NCI-H128 (cell line): ENCODE measurements at regions not wholly inside any gene's neighbourhood (a gene's known extent, or its start where the extent isn't known, plus 50 kb on each side); places are given as distances from the start of the nearest gene placed in this dataset.
"Not testable (repeated sequence)": the region's sequence is repeated elsewhere in the genome, so short reads cannot be mapped to it uniquely, and the experiment has no call there.

Experiments
- DNase-seq: peaks from one replicate; lab custom pipeline; 2025; ENCODE audit not compliant: unreplicated experiment; lab: John Stamatoyannopoulos, UW

DNA sequence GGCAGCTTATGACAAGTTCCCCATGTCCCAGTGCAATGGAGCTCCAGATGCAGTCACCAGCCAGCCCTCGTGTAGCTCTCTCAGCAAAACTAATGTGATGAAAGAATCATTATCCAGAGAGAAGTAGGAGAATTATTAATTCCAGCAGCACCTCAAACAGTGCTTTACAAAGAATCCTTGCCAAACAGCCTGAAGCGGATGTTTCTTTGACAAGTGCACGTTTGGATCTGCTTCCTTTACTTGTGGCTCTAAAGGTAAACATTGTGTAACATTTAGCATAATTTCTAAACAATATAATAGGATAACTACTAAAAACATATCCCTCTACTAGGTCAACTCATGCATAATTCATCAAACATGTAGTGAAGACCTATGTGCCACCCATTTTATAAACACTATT is 197.0 kb downstream of the FAM181B start:
- DNase-seq: no peak

- DNase-seq: no peak
Observed at GRCh38 chr11:82533628-82534327, 199.9 kb downstream of the FAM181B start.

GRCh38 chr11:82529936-82530335 is 203.7 kb downstream of the FAM181B start:
- DNase-seq: no peak

- DNase-seq: no peak
Observed at GRCh38 chr11:82527081-82527584, 206.5 kb downstream of the FAM181B start.

DNA sequence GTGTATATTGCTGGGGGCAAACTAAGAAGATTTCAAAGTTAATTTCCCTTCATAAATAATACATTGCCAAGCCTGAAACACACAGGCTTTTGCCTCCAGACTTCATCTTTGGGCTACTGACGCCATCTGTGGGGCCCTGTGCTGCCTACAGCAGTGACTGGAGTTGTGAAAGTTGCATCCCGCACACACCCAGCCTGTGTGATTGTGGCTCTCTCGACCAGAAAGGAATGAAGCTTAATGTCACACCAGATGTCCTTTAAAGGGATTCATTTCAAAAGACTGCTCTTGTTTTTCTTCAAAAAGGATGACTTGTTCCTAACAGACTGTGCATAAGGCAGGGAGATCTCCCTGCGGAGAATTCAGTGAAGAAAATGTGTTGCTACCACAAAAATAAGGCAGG is 210.5 kb downstream of the FAM181B start:
- no peak for DNase-seq

DNA sequence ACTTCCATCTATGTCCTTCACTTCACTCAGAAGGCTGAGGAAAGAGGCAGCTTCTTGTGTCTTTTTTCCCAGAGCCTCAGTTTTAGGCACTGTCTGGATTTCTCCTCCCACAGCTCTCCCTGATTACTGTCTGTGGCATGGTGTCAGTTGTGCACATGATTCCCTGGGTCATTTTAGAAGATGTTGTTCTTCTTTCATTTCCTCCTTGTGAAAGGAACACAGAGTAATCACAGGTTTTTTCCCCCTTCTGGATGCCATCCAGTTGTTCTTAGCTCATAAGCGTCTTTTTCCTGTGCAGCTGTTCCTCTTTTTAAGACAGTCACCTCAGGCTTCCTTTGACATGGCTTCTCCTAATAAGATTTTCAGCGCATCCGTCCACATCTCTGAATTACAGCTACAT is 212.2 kb downstream of the FAM181B start:
- DNase-seq: no peak

DNA sequence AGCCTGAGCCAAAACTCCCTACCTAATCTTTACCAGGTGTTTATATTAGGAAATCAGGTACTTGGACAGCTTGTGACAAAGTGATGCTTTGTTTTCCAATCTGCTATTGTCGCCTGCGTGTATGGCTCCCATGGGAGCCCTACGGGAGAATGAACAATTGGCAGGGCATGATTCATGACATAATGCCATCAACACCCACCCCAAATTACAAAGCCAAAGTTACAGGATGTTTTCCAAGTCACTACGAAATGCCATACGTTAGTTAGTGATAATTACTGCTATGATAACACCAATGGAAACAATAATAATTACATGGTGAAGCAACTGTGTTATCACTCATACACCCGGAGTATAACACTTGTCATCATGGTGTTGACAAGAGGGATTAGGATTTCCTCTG is 226.4 kb downstream of the FAM181B start:
- DNase-seq: no peak

DNA sequence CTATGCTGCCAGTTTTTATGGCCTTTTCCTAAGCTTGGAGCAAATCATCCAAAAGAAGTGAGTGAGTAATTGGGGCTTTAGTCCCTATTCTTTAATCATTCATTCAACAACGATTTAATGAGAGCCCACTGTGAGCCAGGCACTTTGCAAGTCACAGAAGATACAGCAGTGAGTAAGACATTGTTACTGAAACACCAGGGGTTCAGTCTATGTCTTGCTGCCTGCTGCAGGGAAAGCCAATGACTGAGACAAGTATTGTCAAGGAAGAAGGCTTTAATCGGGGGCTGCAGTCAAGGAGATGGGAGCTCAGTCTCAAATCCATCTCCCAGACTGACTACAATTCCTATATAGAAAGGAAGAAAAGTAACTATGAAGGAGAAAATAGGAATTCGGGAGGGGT is 228.3 kb downstream of the FAM181B start:
- DNase-seq: no peak

DNA sequence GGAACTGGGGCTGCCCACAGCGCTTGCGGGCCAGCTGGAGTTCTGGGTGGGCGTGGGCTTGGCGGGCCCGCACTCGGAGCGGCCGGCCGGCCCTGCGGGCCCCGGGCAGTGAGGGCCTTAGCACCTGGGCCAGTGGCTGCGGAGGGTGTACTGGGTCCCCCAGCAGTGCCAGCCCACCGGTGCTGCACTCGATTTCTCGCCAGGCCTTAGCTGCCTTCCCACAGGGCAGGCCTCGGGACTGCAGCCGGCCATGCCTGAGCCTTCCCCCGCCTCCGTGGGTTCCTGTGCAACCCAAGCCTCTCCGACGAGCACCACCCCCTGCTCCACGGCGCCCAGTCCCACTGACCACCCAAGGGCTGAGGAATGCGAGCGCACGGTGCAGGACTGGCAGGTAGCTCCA is 232.5 kb downstream of the FAM181B start:
- DNase-seq: not testable (repeated sequence)

GRCh38 chr11:82494988-82495432 is 238.7 kb downstream of the FAM181B start:
- no peak for DNase-seq

DNA sequence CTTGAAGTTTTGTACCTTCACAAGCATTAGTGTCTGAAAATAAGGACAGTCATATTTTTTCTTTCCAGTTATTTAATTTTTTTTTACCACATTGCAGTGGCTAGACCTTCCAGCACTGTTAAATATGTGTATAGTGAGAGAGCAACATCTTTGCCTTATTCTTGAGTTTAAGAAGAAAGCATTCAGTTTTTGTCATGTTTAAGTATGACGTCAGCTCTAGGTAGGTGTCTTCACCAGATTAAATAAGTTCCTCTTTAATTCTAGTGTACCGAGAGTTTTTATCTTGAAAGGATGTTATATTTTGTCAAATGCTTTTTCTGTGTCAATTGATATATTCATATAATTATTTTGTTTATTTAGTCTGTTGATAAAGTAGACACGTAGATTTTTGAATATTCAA is 258.8 kb downstream of the FAM181B start:
- no peak for DNase-seq

DNA sequence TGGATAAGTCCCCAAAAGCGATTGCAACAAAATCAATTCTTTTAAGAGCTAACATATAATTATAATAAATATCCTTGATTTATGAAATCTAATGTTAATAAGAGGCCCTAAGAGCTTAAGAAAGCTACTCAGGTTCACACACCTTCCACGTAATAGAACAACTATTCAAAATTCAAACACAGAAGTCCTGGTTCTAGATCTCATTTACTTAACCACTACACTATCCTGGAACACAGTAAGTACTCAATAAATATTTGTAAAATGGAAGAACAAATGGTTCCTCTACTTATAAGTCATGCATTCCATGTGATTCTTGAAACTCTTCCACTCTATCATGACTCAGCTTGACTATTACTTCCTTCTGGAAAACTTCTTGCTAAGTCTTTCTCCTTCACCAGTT is 268.2 kb downstream of the FAM181B start:
- no peak for DNase-seq

GRCh38 chr11:82462608-82463242 is 270.9 kb downstream of the FAM181B start:
- DNase-seq: no peak

DNA sequence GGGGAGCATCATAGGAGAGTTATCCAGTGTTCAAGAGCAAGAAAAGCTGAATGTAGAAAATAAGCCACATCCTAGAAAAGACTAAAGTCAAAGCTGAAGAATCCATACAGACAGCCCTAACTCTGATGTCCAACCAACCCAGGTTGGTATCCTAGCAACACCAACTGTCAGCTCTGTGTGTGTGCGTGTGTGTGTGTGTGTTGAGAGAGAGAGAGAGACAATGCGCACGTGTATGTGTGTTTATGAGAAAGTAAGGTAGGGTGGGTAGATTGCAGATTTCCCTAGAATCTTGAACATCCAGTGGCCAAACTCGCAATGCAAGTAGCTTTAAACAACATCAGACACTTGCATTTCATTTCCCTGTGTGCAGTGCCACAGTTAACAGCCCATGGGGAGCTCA is 274.9 kb downstream of the FAM181B start:
- no peak for DNase-seq

- no peak for DNase-seq
Observed at GRCh38 chr11:82458147-82458546, 275.5 kb downstream of the FAM181B start.

DNA sequence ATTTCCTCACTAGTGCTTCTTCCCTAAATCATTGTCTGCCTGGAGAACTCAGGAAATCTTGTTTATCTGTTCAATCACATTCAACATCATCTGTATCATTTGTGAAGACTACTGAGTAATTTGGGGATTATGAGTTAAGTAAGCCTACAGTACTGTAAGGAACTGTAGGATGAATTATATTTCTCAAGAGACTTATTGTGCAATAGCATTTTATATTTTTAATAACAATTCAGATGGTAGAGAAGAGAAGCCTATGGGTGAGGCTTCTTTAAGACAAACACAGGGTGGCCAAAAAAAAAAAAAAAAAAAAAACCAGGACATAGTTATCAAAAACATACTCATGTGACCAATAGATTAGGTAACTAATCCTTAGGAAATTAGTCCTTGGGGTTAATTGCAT is 282.7 kb downstream of the FAM181B start:
- no peak for DNase-seq

GRCh38 chr11:82406611-82407010 is 327.1 kb downstream of the FAM181B start:
- DNase-seq: no peak

GRCh38 chr11:82405421-82405820 is 328.2 kb downstream of the FAM181B start:
- DNase-seq: no peak

DNA sequence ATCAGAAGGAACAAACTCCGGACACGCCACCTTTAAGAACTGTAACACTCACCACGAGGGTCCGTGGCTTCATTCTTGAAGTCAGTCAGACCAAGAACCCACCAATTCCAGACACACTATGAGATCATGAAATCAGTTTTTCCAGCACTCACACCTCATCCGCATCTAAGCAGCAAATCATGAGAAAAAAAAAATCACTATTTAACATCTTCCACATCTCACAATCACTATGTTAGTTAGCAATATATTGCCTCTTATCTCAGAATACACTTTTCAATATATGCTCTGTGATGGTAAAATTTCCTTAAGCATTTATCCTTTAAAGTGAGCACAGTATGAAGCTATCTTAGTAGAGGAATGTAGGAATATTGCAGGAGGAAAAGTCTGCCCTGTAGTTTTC is 328.7 kb downstream of the FAM181B start:
- DNase-seq: no peak

GRCh38 chr11:82403640-82404305 is 329.9 kb downstream of the FAM181B start:
- DNase-seq: no peak

DNA sequence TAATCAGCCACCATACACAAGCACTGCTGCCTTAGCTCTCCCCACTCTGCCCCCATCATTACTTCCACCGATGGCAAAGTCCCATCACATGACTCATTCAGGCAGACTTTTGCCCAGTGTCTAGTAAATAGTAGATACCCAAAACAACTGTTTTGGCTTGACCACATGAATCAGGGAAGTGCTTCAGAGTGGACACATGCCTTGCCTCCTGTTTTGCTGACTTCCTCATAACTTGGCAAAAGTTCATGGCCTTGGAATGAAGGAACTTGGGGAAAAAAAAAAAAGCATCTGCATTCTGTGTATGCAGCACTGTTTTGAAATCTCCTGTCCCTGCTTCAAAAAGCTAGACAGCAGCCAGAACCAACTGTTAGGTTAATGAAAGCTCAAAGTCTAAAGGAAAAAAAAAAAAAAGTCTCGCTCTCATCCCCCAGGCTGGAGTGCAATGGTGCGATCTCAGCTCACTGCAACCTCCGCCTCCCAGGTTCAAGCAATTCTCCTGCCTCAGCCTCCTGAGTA is 335.3 kb downstream of the FAM181B start:
- no peak for DNase-seq

DNA sequence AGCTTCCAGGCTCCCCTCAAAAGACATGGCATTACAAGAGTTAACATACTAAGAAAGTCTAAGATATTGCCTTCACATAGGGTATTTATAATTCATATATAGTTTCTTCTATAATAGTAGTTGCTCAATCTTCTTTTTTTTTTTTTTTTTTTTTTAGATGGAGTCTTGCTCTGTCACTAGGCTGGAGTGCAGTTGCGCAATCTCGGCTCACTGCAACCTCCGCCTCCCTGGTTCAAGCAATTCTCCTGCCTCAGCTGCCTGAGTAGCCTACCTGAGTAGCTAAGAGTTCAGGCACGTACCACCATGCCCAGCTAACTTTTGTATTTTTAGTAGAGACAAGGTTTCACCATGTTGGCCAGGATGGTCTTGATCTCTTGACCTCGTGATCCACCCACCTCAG is 337.0 kb downstream of the FAM181B start:
- not testable (repeated sequence) for DNase-seq
